HG03139 (cell line): ENCODE measurements at regions not wholly inside any gene's neighbourhood (a gene's known extent, or its start where the extent isn't known, plus 50 kb on each side); places are given as distances from the start of the nearest gene placed in this dataset.
"Not testable (repeated sequence)": the region's sequence is repeated elsewhere in the genome, so short reads cannot be mapped to it uniquely, and the experiment has no call there.

Experiments
- ATAC-seq: cut with Tn5 transposase; IDR thresholded peaks from one replicate; pipeline ENCODE4 v1.9.1; 2021; ENCODE audit not compliant: unreplicated experiment

GRCh38 chr6:67451874-67452273 is 1183.2 kb upstream of the ADGRB3 start:
- ATAC-seq = no peak

DNA sequence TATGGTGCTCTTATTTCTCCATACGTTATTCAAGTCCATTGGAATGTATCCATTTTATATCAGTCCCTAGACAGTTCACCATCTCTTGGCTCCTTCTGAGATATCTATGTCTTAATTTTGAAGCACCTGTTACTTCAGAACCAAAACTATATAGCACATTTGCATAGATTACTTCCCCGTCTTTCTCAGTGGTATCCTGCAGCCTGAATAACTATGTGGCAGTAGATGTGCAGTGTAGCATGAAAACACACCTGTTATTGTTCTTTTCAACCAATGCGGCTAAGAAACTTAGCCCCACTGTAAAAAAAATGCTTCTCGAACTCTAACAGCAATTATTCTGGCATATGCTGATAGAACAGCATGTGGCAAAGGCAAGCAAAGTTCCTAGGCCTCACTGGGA is 1184.4 kb upstream of the ADGRB3 start:
- no peak for ATAC-seq

DNA sequence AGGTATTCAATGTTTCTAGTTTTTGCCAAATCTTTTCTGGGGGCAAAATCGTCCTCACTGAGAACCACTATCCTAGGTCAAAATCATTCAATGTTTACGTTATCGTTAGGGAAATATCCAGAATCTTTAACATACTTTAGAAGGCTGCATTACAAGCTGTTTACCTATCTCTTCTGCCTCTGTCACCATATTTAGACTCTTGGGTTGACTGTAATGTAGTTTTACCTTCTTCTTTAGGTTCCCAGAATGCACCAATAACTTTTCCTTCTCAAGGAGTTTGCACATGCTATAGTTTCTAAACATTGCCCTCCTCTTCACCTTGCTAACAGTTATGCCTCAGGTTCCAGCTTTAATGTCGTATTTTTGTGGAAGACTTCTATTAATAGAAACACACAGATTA is 1185.5 kb upstream of the ADGRB3 start:
- no peak for ATAC-seq

DNA sequence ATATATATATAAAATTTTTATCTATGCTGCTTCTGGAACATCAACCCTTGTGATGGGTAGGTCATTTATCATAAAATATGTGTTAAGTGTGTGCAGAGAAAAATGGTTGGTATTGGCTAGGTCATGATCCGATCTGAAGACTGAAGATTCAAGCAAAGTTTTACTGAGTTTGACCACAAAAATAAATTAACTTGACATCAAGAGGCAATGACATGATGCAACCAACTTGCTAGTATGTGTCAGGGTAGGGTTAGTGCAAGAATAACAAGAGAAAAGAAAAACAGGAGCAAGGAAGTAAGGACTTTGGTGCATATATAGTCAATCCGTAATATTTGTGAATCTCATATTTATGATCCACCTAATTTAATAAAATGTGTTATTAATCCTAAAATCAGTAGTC is 1202.0 kb upstream of the ADGRB3 start:
- no peak for ATAC-seq

- no peak for ATAC-seq
These were observed 1204.0 kb upstream of the ADGRB3 start for GRCh38 chr6:67431076-67431475.

DNA sequence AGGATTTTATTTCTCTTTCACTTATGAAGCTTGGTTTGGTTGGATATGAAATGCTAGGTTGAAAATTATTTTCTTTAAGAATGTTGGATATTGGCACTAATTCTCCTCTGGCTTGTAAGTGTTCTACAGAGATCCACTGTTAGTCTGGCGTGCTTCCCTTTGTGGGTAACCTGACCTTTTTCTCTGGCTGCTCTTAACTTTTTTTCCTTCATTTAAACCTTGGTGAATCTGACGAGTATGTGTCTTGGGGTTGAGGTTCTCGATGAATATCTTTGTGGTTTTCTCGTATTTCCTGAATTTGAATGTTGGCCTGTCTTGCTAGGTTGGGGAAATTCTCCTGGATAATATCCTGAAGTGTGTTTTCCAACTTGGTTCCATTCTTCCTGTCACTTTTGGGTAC is 1208.4 kb upstream of the ADGRB3 start:
- not testable (repeated sequence) for ATAC-seq

DNA sequence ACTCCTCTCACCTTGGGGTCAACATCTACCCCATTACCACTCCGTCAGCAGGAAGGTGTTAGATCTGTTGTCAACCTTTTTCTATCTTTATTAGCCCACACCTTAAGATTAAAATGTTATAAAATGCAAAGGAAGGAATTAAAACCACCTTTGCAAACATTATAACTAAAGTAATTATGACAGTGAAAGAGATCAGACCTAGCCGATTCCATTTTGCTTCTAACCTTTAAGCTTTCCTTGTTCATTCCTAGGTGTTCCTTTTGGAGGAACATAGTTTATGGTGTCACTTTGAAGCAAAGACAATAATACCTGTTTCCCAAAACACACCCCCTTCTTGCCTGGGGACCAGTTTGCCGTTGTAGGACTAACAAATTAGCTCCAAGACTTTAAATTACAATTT is 1223.0 kb upstream of the ADGRB3 start:
- no peak for ATAC-seq

DNA sequence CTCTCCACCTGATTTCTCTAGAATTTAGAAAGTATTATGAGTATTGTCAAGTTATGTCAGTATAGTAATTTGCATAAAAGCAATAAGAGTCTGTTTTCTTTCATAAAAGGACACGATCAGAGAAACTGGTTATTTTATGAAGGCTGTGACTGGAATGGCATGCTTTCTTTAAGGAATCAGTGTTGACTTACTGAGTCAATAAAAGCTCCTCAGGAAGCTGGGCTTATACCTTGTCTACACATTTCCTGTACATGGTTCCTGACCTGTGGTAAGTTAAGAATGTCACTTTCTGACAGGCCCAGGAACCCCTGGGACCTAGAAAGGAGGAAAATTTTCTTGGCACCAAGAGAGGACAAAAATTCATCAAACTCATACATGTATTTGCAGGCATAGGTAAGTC is 1224.0 kb upstream of the ADGRB3 start:
- no peak for ATAC-seq

DNA sequence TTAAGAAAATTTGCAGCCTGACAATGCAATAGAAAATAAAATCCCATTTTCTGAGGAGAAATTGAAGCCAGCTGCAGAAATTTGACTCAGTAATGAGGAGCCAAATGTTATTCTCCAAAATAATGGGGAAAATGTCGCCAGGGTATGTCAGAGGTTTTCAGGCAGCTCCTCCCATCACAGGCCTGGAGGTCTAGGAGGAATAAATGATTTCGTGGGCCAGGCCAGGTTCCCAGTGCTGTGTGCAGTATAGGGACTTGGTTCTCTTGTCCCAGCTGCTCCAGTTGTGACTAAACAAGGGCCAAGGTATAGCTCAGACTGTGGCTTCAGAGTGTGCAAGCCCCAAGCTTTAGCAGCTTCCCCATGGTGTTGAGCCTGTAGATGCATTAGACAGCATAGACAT is 1240.8 kb upstream of the ADGRB3 start:
- no peak for ATAC-seq

- no peak for ATAC-seq
These were observed 1241.7 kb upstream of the ADGRB3 start for GRCh38 chr6:67393356-67393755.

GRCh38 chr6:67391955-67392354 is 1243.1 kb upstream of the ADGRB3 start:
- ATAC-seq = no peak

GRCh38 chr6:67369679-67370078 is 1265.4 kb upstream of the ADGRB3 start:
- no peak for ATAC-seq

DNA sequence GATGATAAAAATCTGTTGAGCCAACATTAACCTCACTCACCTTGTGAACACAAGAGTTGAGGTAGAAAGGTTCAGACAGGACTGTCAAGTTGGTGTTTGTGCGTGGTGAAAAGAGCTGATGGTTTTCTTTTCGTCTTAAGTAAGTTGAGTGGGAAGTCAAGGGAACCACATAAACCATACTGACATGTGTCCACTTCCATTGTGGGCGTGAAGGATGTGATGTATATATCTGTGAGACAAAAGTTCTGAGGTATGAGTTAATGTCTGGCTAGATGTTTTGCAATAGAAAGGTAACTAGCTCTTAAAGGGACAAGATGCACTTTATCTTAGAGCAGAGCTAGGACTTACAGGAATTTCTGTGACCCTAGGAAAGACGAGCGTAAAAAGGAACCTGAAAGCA is 1272.1 kb upstream of the ADGRB3 start:
- no peak for ATAC-seq

GRCh38 chr6:67361264-67361663 is 1273.8 kb upstream of the ADGRB3 start:
- ATAC-seq = no peak

DNA sequence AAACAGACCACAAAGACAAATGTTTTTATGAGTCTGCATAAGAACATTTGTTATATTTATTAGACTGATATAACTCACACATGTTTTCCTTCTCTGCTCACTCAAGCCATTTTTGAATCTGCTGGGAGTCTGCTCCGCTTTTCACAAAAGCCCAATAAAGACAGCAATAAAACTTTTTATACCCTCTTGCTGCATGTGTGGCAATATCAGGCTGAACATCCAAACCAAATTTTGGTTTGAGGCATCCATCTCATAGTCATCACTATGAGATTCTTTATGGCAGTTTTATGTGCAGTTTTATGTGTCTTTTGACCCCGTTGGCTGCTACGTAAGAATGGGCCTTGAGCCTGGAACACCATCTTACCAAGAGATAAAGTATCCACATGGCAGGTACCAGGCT is 1276.8 kb upstream of the ADGRB3 start:
- no peak for ATAC-seq

DNA sequence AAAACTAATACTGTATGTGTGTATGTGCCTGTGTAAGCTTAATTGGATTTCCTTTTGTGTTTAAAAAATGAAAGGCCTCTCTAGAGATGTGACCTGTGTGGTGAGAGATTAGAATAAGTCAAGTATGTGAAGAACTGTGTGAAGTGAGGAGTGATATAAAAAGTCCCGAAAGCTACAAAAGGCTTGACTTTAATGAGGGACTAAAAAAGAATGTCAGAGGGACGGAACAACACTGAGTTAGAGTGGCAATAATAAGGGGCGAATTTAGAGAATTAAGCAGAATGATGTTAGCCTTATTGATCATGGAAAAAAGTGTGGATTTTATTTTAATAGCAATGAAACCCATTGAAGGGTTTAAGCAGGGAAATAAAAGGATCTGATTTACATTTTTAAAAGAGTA is 1281.2 kb upstream of the ADGRB3 start:
- no peak for ATAC-seq

- ATAC-seq = no peak
These were observed 1282.4 kb upstream of the ADGRB3 start for GRCh38 chr6:67352717-67353116.

DNA sequence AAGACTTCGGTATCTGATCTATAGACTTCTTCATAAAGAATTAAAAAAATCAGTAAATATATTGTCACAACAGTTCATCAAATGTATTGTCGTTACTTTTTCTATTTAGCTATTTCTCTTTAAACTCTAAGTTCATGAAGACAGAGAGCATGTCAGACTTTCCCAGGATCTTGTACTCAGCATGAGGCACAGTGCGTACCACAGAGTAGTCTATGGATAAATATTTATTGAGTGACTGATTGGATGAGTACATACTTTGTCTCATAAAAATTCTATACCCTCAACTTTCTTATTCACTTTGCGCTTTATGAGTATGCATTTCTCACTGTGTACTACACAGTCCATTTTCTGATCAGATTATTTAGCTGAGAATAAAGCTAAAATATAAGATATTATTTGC is 1284.4 kb upstream of the ADGRB3 start:
- ATAC-seq = no peak

DNA sequence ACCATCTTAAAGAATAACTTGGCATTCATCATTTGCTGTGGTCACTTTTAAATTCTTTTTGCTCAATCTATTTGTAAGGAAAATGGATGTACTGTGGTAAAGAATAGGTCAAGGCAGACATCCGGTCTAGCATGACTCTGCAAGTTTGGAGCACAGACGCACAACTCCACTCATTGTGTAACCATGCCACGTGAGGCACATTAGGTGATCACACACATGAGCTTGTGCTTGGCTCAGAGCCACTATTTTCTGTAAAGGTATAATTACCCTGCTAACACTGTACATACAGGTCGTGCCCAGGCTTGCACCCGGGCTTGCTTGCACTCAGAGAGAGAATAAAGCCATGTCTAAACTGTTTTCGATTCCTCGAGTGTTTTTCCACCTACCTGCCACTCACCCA is 1289.1 kb upstream of the ADGRB3 start:
- no peak for ATAC-seq

GRCh38 chr6:67336014-67336413 is 1299.1 kb upstream of the ADGRB3 start:
- ATAC-seq = no peak

DNA sequence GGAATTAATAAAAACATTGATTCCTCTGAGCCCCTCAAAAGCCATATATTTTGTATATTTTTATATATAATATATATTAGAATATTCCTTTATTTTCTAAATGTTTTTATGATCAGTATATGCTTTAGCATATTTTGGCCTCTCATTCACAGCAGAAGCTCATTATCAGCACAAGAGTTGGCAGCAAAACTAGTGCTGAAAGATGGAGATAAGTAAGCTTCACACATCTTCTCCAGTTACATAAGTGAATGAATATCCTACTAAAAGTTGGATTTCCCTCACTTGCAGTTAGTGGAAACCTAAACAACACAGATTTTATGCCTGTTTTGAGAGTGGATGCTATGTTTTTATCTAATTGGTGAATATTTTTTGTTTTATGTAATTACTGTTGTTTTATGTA is 1303.8 kb upstream of the ADGRB3 start:
- ATAC-seq = no peak

GRCh38 chr6:67328269-67328668 is 1306.8 kb upstream of the ADGRB3 start:
- ATAC-seq = no peak

DNA sequence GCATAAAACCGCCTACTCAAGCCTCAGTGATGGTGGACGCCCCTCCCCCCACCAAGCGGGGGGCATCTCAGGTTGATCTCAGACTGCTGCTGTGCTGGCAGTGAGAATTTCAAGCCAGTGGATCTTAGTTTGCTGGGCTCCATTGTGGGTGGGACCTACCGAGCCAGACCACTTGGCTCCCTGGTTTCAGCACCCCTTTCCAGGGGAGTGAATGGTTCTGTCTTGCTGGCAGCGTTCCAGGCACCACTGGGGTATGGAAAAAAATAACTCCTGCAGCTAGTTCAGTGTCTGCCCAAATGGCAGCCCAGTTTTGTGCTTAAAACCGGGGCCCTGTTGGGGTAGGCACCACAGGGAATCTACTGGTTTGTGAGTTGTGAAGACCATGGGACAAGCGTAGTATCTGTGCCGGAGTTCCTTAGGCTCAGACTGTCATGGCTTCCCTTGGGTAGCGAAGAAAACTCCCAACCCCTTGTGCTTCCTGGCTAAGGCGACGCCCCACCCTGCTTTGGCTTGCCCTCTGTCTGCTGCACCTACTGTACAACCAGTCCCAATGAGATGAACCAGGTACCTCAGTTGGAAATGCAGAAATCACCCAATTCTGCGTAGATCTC is 1334.5 kb upstream of the ADGRB3 start:
- ATAC-seq = no peak

DNA sequence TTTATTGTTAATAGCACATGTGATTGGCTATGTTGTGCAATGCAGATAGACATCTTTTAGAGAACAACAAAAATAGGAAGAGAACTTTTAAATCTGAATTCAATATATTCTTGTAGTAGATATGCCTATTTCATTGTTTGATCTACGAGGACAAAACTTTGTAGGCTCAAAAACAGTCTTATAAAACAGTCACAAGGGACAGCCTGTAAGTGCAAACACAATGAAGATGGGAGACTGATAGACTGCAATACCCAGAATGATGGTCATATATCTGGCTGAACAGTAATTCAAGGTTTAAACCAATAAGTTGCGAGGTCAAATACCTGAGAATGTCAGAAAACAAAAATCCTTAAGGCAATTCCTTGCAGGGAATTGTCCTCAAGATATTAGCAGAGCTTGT is 1342.9 kb upstream of the ADGRB3 start:
- no peak for ATAC-seq
